Smooth muscle cell (in vitro differentiated cells): ENCODE measurements at regions not wholly inside any gene's neighbourhood (a gene's known extent, or its start where the extent isn't known, plus 50 kb on each side); places are given as distances from the start of the nearest gene placed in this dataset.

Experiments used
- DNase-seq: peaks from one replicate; lab custom pipeline; 2025; ENCODE audit not compliant: unreplicated experiment; lab: John Stamatoyannopoulos, UW
- H2AFZ ChIP-seq: fragments of 200-600 bp; sonication (generic); 2 replicates; pipeline ENCODE4 v1.6.0; 2016; ENCODE audit warnings: antibody characterized with exemption, low read depth, mild to moderate bottlenecking
- H3F3A ChIP-seq: fragments of 200-600 bp; sonication (generic); 2 replicates; pipeline ENCODE4 v1.6.0; 2017; ENCODE audit warnings: antibody characterized with exemption, low read depth
- H3K27ac ChIP-seq: fragments of 200-600 bp; sonication (generic); 2 replicates; pipeline ENCODE4 v1.5.1; 2016; ENCODE audit warnings: low read depth, mild to moderate bottlenecking
- H3K27me3 ChIP-seq: fragments of 200-600 bp; sonication (generic); 2 replicates; pipeline ENCODE4 v1.6.1; 2016; ENCODE audit warnings: low read depth, mild to moderate bottlenecking
- H3K36me3 ChIP-seq: fragments of 200-600 bp; sonication (generic); 2 replicates; pipeline ENCODE4 v1.5.1; 2016; ENCODE audit warnings: low read depth
- H3K4me1 ChIP-seq: fragments of 200-600 bp; sonication (generic); 2 replicates; pipeline ENCODE4 v1.5.1; 2016; ENCODE audit warnings: low read depth
- H3K4me2 ChIP-seq: fragments of 200-600 bp; sonication (generic); 2 replicates; pipeline ENCODE4 v1.6.0; 2016; ENCODE audit warnings: mild to moderate bottlenecking
- H3K4me3 ChIP-seq: fragments of 200-600 bp; sonication (generic); 2 replicates; pipeline ENCODE4 v1.5.1; 2016; ENCODE audit warnings: mild to moderate bottlenecking
- H3K79me2 ChIP-seq: fragments of 200-600 bp; sonication (generic); 2 replicates; pipeline ENCODE4 v1.6.0; 2016; ENCODE audit warnings: low read depth, mild to moderate bottlenecking
- H3K9ac ChIP-seq: fragments of 200-600 bp; sonication (generic); 2 replicates; pipeline ENCODE4 v1.6.0; 2016; ENCODE audit warnings: low read depth
- H3K9me3 ChIP-seq: fragments of 200-600 bp; sonication (generic); replicated peaks from 2 replicates; pipeline ENCODE4 v1.5.1; 2016; ENCODE audit warnings: low read depth
- H4K20me1 ChIP-seq: fragments of 200-600 bp; sonication (generic); 2 replicates; pipeline ENCODE4 v1.6.0; 2016; ENCODE audit warnings: low read depth
- WGBS: methylation state at CpG from one replicate; pipeline ENCODE4 v1.1.7; 2016; ENCODE audit warnings: low lambda C conversion rate; 5-methylcytosine and 5-hydroxymethylcytosine counted together
- TF ChIP-seq, protein P1 (sequence below): fragments of 200-600 bp; sonication (generic); IDR thresholded peaks from 2 replicates; pipeline ENCODE4 v1.5.1; 2017; ENCODE audit warnings: borderline replicate concordance, mild to moderate bottlenecking, antibody characterized with exemption; ENCODE audit not compliant: insufficient read depth, poor library complexity, severe bottlenecking

- Histone ChIP-seq H3K4me1 (no peaks in the 10 kb centered on the region), H3K4me3 (no peak overlapping the region), H3F3A (no peaks in the 10 kb centered on the region), H3K36me3 (no peaks in the 10 kb centered on the region), H4K20me1 (no peaks in the 10 kb centered on the region), H3K9ac (no peak overlapping the region), H3K27ac (no peak overlapping the region), H3K27me3 (peaks cover 6% of the 10 kb centered on the region), H3K9me3 (no peaks in the 10 kb centered on the region), H3K4me2 (no peak overlapping the region), H2AFZ (no peak overlapping the region), H3K79me2 (no peaks in the 10 kb centered on the region)
- TF ChIP-seq, protein P1, sequence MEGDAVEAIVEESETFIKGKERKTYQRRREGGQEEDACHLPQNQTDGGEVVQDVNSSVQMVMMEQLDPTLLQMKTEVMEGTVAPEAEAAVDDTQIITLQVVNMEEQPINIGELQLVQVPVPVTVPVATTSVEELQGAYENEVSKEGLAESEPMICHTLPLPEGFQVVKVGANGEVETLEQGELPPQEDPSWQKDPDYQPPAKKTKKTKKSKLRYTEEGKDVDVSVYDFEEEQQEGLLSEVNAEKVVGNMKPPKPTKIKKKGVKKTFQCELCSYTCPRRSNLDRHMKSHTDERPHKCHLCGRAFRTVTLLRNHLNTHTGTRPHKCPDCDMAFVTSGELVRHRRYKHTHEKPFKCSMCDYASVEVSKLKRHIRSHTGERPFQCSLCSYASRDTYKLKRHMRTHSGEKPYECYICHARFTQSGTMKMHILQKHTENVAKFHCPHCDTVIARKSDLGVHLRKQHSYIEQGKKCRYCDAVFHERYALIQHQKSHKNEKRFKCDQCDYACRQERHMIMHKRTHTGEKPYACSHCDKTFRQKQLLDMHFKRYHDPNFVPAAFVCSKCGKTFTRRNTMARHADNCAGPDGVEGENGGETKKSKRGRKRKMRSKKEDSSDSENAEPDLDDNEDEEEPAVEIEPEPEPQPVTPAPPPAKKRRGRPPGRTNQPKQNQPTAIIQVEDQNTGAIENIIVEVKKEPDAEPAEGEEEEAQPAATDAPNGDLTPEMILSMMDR = no peak
- WGBS = 87% methylated on average over 5 of the region's 5 CpGs
- DNase-seq = no peak
These were observed 119.5 kb downstream of the PMP22 start for GRCh38 chr17:15145621-15146020.

DNA sequence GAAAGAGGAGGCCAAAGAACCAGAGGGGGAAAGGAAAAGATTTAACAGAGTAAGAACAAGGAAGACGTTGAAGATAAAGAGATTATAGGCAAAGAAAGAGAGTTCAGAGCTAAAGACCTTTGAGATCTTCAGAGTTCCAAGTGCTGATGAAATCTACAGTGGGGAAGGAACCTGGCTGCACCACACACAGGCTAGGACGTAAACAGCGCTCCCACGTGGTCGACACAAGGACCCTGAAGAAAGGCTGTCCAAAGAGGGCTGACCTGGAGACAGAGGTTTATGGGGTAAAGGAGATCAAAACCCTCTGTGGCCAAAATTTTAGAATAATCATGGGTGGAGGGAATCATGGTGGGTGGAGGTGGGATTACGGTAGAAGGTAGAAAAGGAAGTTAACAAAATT lies 121.6 kb downstream of the PMP22 start:
- no peaks in the 10 kb centered on the region for H3F3A ChIP-seq
- no peak for DNase-seq
- no peaks in the 10 kb centered on the region for H3K79me2 ChIP-seq
- H3K4me1 ChIP-seq = no peaks in the 10 kb centered on the region
- 64% methylated on average over 6 of the region's 6 CpGs for WGBS
- no peak overlapping the region for H3K9ac ChIP-seq
- peaks cover 10% of the 10 kb centered on the region for H3K27me3 ChIP-seq
- H4K20me1 ChIP-seq = no peaks in the 10 kb centered on the region
- H2AFZ ChIP-seq = no peak overlapping the region
- H3K4me2 ChIP-seq = no peak overlapping the region
- no peak overlapping the region for H3K27ac ChIP-seq
- no peaks in the 10 kb centered on the region for H3K9me3 ChIP-seq
- no peak overlapping the region for H3K4me3 ChIP-seq
- TF ChIP-seq, protein P1 = no peak
- no peaks in the 10 kb centered on the region for H3K36me3 ChIP-seq

GRCh38 chr17:15134363-15134762 lies 130.8 kb downstream of the PMP22 start:
- no peaks in the 10 kb centered on the region for H3F3A ChIP-seq
- no peaks in the 10 kb centered on the region for H3K79me2 ChIP-seq
- no peaks in the 10 kb centered on the region for H4K20me1 ChIP-seq
- no peak for DNase-seq
- H3K4me1 ChIP-seq = no peaks in the 10 kb centered on the region
- H3K4me2 ChIP-seq = no peak overlapping the region
- no peaks in the 10 kb centered on the region for H3K36me3 ChIP-seq
- TF ChIP-seq, protein P1 = no peak
- WGBS = 65% methylated on average over 2 of the region's 2 CpGs
- H3K27ac ChIP-seq = no peak overlapping the region
- H2AFZ ChIP-seq = no peak overlapping the region
- no peak overlapping the region for H3K4me3 ChIP-seq
- no peaks in the 10 kb centered on the region for H3K27me3 ChIP-seq
- H3K9me3 ChIP-seq = no peaks in the 10 kb centered on the region
- no peak overlapping the region for H3K9ac ChIP-seq

DNA sequence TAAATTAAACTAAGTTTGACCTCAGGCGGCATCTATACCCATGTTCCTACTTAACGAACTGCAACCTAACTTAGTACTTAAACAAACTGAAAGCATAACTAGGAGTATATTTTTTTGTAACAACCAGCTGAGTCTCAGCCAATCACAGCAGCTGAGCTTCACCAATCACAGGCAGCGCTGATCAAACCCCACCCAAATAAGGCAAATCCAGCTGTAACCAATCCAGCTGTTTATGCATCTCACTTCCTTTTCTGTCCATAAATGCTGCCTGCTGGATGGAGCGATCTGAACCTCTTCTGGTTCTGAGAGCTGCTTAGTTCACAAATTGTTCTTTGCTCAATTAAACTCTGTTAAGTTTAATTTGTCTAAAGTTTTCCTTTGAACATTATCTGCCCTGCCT lies 131.3 kb downstream of the PMP22 start:
- no peaks in the 10 kb centered on the region for H4K20me1 ChIP-seq
- TF ChIP-seq, protein P1 = no peak
- no peaks in the 10 kb centered on the region for H3K9me3 ChIP-seq
- no peak overlapping the region for H3K4me2 ChIP-seq
- no peaks in the 10 kb centered on the region for H3K27me3 ChIP-seq
- no peak overlapping the region for H3K9ac ChIP-seq
- WGBS = 98% methylated on average over 4 of the region's 4 CpGs
- no peak for DNase-seq
- no peak overlapping the region for H2AFZ ChIP-seq
- H3K36me3 ChIP-seq = no peaks in the 10 kb centered on the region
- H3K27ac ChIP-seq = no peak overlapping the region
- H3K4me3 ChIP-seq = no peak overlapping the region
- no peaks in the 10 kb centered on the region for H3K4me1 ChIP-seq
- H3K79me2 ChIP-seq = no peaks in the 10 kb centered on the region
- no peaks in the 10 kb centered on the region for H3F3A ChIP-seq
